Tibial nerve (tissue), 3 donors: ENCODE measurements at regions not wholly inside any gene's neighbourhood (a gene's known extent, or its start where the extent isn't known, plus 50 kb on each side); places are given as distances from the start of the nearest gene placed in this dataset.

ENCODE experiments used
- CTCF ChIP-seq, 5 experiments: fragments of 200-600 bp in 3 of 5; fragments of 450-650 bp in 2 of 5; sonication (generic) in 3 of 5; IDR thresholded peaks; one replicate each; pipeline ENCODE4 v1.5.1; 2016 to 2019; ENCODE audit warnings: antibody characterized with exemption in 5 of 5, mild to moderate bottlenecking in 3 of 5, moderate library complexity in 2 of 5
- POLR2A ChIP-seq, 2 donors: fragments of 450-650 bp; IDR thresholded peaks; one replicate each; pipeline ENCODE4 v1.6.1; 2017; ENCODE audit warnings: antibody characterized with exemption in 2 of 2, mild to moderate bottlenecking in 2 of 2, moderate library complexity in 2 of 2

- TF ChIP-seq POLR2A (IDR thresholded peaks at IDR 0.05) (no peak), CTCF (IDR thresholded peaks at IDR 0.05) (no peak)
Measured at GRCh38 chr5:114658194-114658593, 296.3 kb downstream of the KCNN2 start.
